VCaP (cell line): ENCODE measurements at regions not wholly inside any gene's neighbourhood (a gene's known extent, or its start where the extent isn't known, plus 50 kb on each side); places are given as distances from the start of the nearest gene placed in this dataset.

Source experiments
- H3K27ac ChIP-seq: fragments of 450-650 bp; 2 replicates; pipeline ENCODE4 v1.5.1; 2017
- CTCF ChIP-seq: fragments of 450-650 bp; conservative IDR thresholded peaks from 2 replicates; pipeline ENCODE4 v1.5.1; 2017; ENCODE audit warnings: mild to moderate bottlenecking, moderate library complexity

- H3K27ac ChIP-seq, result no peak overlapping the region
- TF ChIP-seq CTCF, result no peak
These were observed 385.3 kb upstream of the SULF2 start for GRCh38 chr20:48170625-48171024.

- H3K27ac ChIP-seq, result peak overlapping the region; percentile 37
- TF ChIP-seq CTCF, result no peak; the same call in 1 of the 2 replicates
These were observed 384.5 kb upstream of the SULF2 start for GRCh38 chr20:48169650-48170225.

DNA sequence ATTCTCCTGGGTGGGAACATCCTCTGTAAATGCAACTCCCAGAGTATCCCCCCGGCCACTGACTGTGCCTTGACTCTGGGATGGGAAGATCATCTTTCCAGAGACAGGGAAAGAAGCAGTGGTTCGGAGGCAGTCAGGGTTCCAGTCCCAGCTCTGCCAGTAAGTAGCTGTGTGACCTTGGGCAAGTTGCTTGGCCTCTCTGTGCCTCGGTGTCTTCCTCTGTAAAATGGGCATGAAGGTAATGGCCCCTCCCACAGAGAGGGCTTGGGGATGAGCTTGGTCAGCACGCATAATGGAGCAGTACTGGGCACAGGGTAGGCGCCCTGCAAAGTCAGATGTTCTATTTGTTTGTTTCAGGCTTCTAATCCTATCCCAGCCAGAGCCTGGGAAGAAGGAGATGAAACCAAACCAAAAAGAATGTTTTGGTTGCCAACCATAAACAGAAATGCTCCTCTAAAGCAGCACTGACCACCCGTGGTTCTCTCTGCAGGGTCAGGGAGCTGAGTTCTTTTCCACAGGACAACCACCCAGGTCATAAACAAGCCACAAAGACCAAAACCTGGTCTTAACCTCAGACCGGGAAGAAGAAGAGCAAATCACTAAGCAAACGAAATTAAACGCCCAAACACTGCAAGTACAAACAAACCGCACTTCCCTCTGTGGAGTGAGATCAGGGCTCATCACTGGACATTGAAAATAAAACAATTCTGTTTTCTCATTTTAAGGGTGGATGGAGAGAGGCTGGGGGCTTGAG lies 381.0 kb upstream of the SULF2 start:
- no peak for TF ChIP-seq CTCF
- H3K27ac ChIP-seq, result no peak overlapping the region

- no peak overlapping the region for H3K27ac ChIP-seq
- no peak for TF ChIP-seq CTCF
These were observed 380.1 kb upstream of the SULF2 start for GRCh38 chr20:48165401-48165685.

GRCh38 chr20:48164566-48165400 lies 379.5 kb upstream of the SULF2 start:
- TF ChIP-seq CTCF, result no peak
- no peak overlapping the region for H3K27ac ChIP-seq

- H3K27ac ChIP-seq, result no peak overlapping the region
- no peak for TF ChIP-seq CTCF
These were observed 378.8 kb upstream of the SULF2 start for GRCh38 chr20:48164034-48164433.

- H3K27ac ChIP-seq, result no peak overlapping the region
These were observed 378.2 kb upstream of the SULF2 start for GRCh38 chr20:48163505-48163904.

More at GRCh38 chr20:48163505-48163904, 378.2 kb upstream of the SULF2 start:
- no peak for TF ChIP-seq CTCF
